GM19240 (cell line): ENCODE measurements at regions not wholly inside any gene's neighbourhood (a gene's known extent, or its start where the extent isn't known, plus 50 kb on each side); places are given as distances from the start of the nearest gene placed in this dataset.
"Not testable (repeated sequence)": the region's sequence is repeated elsewhere in the genome, so short reads cannot be mapped to it uniquely, and the experiment has no call there.

ENCODE experiments used
- DNase-seq: peaks from one replicate; pipeline ENCODE4 v3.0.0; 2011; ENCODE audit warnings: low spot score; ENCODE audit not compliant: insufficient read length

- no peak for DNase-seq
Observed at GRCh38 chr4:25981749-25982148, 67.7 kb downstream of the SMIM20 start.

- no peak for DNase-seq
Observed at GRCh38 chr4:25982962-25983361, 68.9 kb downstream of the SMIM20 start.

GRCh38 chr4:25984266-25984665, 70.2 kb downstream of the SMIM20 start:
- no peak for DNase-seq

- no peak for DNase-seq
Observed at GRCh38 chr4:25984796-25985195, 70.8 kb downstream of the SMIM20 start.

- no peak for DNase-seq
Observed at GRCh38 chr4:25986807-25987206, 72.8 kb downstream of the SMIM20 start.

GRCh38 chr4:25991340-25991739, 77.3 kb downstream of the SMIM20 start:
- DNase-seq, result no peak

- DNase-seq, result no peak
Observed at GRCh38 chr4:25993395-25994185, 79.6 kb downstream of the SMIM20 start.

GRCh38 chr4:25994577-25994976, 80.6 kb downstream of the SMIM20 start:
- DNase-seq, result not testable (repeated sequence)

GRCh38 chr4:26000274-26000950, 86.4 kb downstream of the SMIM20 start:
- DNase-seq, result no peak

- DNase-seq, result no peak
Observed at GRCh38 chr4:26001413-26001812, 87.4 kb downstream of the SMIM20 start.

GRCh38 chr4:26001816-26002215, 87.8 kb downstream of the SMIM20 start:
- DNase-seq, result no peak

GRCh38 chr4:26003056-26003455, 89.0 kb downstream of the SMIM20 start:
- no peak for DNase-seq

GRCh38 chr4:26004290-26004689, 90.3 kb downstream of the SMIM20 start:
- no peak for DNase-seq

- no peak for DNase-seq
Observed at GRCh38 chr4:26005764-26006163, 91.7 kb downstream of the SMIM20 start.

- no peak for DNase-seq
Observed at GRCh38 chr4:26008737-26009136, 94.7 kb downstream of the SMIM20 start.

GRCh38 chr4:26009502-26009901, 95.5 kb downstream of the SMIM20 start:
- DNase-seq, result no peak

GRCh38 chr4:26010304-26010703, 96.3 kb downstream of the SMIM20 start:
- no peak for DNase-seq

GRCh38 chr4:26013629-26014028, 99.6 kb downstream of the SMIM20 start:
- DNase-seq, result no peak

GRCh38 chr4:26015133-26015651, 101.2 kb downstream of the SMIM20 start:
- no peak for DNase-seq

GRCh38 chr4:26015906-26016305, 101.9 kb downstream of the SMIM20 start:
- no peak for DNase-seq

- no peak for DNase-seq
Observed at GRCh38 chr4:26017531-26017930, 103.5 kb downstream of the SMIM20 start.

- DNase-seq, result not testable (repeated sequence)
Observed at GRCh38 chr4:26017961-26018700, 104.1 kb downstream of the SMIM20 start.
